DMS153 treated with DMSO at 0.1 percent for 48 hours (cell line): ENCODE measurements at regions not wholly inside any gene's neighbourhood (a gene's known extent, or its start where the extent isn't known, plus 50 kb on each side); places are given as distances from the start of the nearest gene placed in this dataset.

ENCODE experiments used
- DNase-seq: peaks from one replicate; lab custom pipeline; 2025; ENCODE audit not compliant: unreplicated experiment; lab: John Stamatoyannopoulos, UW

DNA sequence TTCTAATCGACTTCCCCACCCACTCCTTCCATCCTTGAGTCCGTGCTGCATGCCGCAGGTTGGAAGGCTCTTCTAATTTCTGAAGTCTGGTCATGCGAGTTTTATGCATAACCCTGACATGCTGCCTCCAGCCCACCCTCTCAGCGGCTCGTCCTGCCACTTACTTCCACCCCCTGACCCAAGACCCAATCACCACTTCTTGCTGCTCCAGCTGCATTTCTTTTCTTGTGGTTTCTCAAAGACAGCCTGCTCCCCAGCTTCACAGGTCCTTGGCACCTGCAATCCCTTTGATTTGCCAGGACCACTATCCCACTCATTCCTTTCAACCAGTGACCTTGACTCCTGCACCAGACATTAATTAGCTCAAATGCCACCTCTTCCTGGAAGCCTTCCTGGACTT lies 486.7 kb downstream of the VRK1 start:
- no peak for DNase-seq

DNA sequence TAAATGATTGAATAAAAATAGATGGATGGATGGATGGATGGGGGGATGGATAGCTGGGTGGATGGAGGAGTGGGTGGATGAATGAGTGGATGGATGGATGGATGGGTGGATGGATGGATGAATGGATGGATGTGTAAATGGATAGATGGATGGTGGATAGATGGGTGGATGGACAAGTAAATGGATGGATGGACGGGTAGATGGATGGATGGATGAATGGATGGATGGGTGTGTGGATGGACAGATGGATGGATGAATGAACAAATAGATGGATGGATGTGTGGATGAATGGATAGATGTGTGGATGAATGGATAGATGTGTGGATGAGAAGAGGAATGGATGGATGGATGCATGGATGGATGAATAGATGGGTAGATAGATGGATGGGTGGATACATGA lies 490.8 kb downstream of the VRK1 start:
- DNase-seq, result no peak

DNA sequence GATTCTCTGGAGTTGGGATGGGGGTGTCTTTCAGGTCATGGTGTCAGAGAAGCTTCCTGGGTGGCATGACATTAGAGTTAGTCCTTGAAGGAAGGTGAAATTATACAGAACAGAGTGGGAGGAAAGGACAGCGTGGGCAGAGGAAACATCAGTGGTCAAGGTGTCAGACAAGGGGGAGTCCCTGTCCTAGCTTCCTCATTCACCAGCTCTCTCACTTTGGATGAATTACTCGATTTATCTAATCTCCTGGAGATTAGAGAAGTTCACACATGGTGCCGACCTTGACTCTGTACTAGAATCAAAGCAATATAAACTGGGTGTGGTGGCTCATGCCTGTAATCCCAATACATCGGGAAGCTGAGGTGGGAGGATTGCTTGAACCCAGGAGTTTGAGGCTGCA lies 492.9 kb downstream of the VRK1 start:
- no peak for DNase-seq

DNA sequence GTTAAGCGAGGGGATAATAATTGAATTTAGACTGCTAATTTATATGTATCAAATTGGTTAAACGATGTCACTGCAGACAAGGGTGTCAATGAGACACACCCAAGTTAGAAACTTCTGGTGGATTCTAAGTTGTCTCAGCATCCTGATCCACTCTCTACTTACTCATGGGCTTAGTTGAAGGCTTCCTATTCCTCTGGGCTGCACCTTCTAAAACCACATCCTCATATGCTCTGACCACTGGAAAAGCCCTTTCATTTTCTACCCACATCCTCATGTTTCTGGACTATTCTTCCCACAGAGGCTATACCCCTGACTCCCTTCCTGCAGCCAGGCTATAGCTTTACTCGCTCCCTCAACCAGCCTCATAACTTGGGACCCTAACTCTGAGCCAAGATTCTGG lies 493.8 kb downstream of the VRK1 start:
- DNase-seq, result no peak

DNA sequence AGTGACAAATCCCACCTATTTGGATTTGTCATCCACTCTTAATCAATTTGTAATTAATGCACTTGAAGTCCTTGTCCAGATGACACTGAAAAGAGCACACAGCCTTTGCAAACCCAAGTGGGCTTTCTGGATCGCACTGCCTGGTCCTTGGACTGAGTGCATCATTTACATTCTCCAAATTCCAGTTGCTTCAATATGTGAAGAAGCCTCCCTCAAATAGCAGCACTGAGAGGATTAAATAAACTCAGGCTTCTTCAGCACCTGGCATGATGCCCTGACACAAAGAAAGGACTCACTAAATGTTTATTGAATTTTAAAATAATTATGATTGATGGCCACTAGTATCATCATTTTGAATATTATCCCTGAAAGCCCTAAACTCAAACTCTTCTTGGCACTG lies 496.5 kb downstream of the VRK1 start:
- DNase-seq, result no peak

DNA sequence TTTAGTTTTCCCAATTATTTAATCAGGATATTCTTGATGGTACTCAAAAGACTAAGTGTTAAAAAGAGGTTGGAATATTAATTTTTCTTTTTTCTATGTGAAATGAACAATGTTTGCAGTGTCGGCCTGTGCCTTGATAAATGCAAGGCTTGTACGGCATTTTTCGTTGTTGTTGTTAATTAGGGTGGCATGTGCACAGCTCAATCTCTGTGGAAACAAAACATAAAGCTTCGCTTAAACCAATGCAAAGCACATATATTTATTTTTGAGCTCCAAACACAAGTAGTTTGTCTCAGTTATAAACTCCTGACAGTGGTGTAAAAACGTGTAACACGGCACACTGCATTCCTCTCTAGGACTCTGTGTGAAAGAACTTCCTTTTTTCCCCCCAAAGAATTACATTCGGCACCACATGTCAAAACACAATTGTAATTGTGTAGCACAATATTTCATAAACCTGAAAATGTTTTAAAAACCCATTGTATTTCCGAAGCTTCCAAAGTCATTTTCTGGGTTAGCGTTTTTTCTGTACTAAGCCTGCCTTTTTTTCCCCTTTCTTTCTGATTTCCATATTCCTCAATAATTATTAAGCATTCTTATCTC lies 498.0 kb downstream of the VRK1 start:
- no peak for DNase-seq

DNA sequence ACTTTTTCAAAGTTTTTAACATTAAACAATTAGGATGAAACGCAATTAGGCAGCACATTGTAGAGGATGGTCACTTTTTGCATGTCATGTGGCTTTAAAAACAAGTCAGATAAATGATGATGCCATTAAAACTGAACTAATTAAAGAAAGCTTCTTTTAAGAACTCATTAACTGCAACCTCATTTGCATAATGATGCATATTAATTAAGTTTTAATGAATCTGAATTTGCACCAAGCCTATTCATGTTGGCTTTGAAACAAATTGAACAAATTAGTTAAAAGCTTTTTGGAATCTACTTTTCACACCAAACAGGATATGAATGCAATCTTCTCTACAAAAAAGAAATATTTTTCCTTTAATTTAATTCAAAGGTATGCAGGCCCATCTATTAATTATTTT lies 499.0 kb downstream of the VRK1 start:
- DNase-seq, result no peak

DNA sequence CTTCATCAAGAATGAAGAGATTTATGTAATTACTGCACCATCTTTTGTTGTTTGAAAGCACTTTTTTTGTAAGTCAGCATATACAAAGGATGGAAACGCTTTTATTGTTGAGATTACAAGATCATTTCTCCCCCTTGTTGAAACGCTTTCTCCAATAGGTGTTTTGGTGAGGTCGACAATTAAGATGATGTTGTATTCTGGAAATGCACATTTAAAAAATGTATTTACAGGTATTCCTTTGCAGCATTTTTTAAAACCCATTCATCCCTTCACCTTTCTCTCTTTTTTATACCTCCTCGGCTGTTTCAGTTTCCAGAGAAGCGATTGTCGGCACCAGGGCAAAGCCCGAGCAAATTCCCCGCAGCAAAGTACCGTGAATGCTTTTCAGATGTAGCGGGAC lies 499.9 kb downstream of the VRK1 start:
- no peak for DNase-seq

DNA sequence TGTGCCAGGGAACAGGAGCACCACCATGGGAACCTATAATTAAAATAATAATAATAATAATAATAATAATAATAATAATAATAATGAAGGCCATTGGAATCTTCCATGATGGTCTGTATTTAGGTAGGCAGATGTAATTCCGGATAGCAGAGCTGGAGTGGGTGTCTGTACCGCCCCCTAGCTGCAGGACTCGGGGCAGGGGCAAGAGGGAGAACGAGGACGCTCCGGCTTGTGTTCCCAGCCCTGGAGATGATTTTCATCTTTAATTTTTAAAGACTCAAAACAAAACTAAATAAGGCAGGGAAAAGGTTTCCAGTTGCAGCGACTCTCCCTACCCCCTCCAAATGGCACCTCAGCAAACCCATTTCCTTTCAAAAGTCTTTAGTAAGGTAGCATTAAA lies 501.1 kb downstream of the VRK1 start:
- no peak for DNase-seq

DNA sequence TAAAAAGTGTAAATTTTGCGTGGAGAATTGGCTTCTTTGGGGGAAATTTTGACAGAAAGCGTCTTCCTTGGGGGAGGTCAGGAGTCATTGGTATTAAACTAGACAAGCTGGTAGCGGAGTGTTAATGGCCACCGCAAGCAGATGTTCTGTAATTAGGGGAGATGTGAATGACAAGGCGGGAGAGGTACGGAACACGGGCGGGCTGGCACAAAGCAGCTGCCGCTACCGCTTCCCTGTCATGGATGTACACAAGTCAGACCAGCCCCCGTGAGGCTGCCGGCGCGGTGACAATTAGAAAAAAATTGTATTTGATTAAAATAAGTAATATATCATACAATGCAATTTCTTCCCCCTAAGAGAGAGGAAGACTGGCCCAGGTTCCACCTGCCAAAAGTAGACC lies 501.6 kb downstream of the VRK1 start:
- no peak for DNase-seq

DNA sequence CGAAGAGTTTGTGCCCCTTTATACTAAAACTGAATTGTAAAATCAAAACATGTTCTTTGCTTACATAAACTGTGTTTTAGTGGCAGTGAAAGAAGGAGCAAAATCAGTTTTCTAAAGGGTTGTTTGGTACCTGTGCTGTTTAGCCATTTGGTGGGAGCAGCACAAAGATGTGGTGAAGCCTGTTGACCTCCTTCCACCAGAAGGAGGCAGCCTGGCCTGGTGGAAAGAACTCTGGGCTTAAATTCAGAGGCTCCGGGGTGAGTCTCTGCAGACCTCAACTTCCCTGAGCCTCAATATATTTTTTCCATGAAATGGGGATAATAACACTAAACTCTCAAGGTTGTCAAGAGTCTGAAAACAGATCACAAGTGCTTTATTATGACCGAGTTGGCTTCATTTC lies 502.5 kb downstream of the VRK1 start:
- DNase-seq, result no peak

DNA sequence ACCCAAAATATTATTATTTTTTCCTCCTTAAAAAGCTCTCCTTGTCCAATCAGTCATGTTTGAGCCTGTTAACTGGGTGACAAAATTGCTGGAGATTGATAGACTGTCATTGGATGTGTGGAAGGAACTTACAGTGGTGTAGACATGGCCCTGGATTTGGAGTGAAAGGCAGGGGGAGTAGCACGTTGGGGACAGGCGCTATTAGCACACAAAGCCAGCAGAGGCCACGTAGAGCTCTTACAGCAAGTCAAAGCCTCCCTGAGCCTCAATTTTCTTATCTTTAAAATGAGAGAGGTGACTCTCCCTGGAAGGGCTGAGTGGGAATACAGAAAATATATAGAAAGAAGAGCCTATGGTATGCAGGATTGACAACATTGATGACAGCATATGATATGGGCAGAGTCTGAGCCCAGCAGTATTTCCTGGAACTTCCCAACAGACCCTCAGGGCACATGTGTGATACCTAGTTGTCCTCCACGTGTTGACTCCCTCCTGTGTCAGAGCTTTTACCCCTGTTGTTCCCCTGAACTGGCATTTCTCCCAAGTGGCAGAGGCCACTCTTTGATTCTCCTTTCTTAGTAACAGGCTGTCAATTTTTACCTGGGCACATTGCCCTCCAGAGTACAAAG lies 504.9 kb downstream of the VRK1 start:
- DNase-seq, result no peak

DNA sequence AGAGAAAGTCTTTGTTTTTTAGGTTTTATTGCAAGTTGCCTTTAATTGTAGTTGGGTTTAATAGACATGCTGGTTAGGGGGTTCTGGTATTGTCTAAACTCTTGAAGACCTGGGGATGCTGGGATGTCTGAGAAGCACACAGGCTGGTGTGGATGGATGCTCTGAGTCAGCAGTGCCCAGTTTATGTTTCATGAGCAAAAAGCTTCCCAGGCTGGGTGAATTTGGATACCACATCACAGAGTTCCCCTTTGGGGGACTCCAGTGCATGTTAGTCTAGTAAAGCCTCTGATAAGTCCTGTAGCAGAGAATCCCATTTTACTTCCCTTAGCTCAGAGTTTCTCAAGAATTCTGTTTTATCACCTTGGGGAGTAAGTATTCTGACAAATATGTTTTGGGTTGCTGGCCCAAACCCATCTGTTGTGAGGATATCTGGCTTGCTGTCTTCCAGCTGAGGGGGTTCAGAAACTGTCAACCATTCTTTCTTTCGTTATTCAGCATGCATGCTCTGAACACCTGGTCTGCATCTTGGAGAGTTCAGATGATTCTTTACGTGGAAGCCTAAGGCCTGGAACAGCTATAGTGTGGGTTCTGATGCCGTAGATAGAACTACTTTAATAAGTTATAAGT lies 509.1 kb downstream of the VRK1 start:
- DNase-seq, result no peak

DNA sequence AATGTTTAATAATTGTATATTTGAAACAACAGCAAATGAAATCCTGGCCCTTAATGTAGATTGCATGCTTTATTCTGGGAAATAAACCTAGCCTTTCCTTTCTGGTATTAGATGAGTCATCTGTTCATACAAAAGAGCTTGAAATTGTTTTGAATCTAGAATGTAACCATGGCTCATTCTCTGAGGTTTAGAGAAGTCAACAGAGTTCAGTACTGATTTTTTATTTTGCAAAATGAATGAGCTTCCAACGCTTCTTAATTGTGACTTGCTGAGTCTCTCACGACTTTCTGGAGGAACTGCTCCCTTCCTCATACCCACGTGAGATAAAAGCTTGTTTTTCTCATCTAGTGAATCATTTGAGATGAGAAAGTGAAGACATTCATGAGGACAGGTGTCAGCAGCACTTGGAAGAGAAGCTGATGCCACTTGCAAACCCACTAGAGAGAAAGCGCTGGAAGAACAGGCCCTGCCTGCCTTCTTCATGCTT lies 509.6 kb downstream of the VRK1 start:
- DNase-seq, result no peak

DNA sequence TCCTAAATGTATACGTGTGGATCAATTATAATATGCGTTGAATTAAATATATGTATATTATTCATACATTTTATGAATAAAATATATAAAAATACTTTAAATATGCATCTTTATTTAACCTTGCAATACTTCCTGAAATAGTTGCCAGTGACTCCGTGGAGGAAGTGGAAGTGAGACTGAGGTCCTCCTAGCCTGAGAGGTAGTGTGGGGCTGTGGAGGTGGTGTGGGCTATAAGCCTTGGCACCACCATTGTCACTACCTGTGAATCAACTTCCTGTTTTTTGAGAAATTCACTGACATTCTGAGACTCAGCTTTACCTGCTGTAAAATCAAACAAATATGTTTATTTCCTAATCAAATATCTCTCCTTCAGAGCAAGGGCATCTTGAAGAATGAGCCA lies 514.2 kb downstream of the VRK1 start:
- DNase-seq, result no peak

DNA sequence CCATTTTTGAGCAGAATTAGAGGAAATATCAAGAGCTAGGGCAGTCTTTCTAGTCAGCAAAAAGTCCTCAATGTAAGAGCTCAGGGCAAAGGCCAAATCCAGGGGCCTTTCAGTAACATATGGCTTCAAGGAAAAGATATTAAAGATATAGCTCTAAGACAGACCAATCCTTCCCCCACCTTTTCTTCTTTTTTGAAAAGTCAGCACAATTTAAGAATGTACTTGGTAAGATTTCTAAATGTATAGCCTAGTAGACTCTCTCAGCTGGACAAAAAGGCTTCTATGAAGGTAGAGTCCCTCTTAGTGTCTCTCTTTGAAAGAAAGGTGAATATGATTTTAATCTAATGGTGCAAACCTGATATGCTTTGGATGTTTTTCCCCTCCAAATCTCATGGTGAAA lies 515.7 kb downstream of the VRK1 start:
- no peak for DNase-seq

DNA sequence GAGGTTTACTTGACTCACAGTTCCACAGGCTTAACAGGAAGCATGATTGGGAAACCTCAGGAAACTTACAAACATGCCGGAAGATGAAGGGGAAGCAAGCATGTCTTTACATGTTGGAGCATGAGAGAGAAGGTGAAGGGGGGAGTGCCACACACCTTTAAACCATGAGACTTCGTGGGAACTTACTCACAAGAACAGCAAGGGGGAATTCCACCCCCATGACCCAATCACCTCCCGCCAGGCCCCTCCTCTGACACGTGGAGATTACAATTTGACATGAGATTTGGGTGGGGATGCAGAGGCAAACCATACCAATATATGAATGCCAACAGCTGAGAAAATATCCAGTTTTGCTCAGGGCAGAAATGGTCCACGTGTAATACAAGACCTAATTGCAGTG lies 518.6 kb downstream of the VRK1 start:
- DNase-seq, result no peak

DNA sequence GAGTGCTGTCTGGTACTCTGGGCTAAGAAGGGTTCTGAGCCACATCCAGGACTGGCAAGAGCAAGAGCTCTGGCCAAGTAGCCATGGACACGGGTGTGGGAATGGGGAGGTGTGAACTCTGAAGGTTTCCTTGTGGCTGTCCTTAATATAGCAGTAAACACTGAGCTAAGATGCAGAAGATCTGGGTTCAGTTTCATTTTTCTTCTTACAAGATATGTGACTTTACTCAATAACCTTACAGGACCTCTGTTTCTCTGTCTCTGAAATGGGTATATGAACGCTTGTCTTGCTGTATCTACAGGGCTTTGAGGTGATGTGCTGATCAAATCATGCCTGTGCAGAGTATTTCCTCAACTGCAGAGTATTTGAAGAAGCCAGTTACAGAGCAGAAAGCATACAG lies 521.2 kb downstream of the VRK1 start:
- DNase-seq, result no peak

DNA sequence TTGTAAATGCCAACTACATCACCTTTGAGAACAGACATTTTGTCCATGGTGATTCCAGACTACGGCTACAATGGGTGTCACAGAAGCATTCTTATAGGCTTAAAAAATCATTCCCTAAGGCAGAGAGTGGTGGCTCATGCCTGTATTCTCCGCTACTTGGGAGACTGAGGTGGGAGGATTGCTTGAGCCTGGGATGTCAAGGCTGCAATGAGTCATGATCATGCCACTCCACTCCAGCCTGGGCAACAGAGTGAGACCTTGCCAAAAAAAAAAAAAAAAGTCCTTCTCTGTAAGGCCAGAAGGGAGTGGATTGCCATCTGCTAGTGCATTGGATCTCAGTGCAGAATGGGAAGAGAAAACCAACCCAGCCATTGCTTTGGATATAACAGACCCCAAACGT lies 522.5 kb downstream of the VRK1 start:
- no peak for DNase-seq

DNA sequence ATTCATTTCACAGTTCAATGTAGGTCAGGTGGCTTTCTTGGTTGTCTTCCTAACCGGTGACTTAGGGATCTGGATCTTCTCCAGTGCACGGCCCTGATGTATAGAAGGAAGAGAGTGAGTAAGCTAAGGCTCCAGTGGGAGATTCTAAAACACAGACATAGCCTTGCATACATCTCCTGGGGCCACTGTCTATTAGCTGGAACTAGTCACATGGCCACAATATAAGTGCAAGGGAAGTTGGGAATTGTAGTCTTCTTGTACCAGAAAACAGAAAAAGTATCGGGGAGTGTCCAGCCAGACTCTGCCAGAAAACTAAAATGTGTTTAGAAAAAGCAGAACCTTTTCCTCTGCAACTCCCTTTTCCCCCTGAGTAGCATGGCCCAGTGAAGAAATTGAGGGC lies 531.6 kb downstream of the VRK1 start:
- DNase-seq, result no peak

DNA sequence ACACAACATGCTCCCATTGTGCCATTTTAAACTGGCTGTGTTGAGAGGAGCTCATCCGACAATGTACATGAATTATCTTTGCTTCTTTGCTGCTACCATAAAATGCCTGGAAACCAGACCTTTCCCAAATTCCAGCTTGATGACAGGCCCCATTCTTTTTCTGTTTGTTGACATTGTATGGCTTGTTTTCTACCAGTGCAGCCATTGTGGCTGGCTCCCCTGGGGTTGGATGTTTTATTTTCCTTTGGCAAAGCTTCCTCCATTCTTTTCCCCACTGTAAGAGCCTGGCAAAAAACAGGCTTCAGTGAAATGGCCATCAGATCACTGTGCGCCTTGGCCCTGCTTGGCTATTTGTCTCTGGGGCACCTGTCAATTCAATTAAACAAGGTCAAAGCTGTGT lies 532.5 kb downstream of the VRK1 start:
- DNase-seq, result peak; percentile 26

DNA sequence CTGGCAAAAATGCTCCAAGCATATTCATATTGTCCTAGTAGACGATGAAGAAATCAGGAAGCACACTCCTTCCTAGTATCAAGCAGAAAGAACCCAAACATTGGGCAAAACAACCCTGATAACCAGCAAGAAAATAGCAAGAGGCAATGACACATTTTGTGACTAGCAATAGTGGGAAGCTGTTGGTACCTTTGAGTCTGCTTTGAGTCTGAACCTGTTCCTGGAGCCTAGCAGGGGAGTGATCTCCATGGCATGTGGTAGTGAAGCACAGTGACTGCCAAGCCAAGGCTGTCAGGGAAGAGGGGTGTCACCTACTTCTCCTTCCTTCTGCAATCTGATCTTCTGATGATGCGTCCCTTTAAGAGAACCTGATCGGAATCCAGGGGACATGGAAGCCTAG lies 533.9 kb downstream of the VRK1 start:
- DNase-seq, result no peak

DNA sequence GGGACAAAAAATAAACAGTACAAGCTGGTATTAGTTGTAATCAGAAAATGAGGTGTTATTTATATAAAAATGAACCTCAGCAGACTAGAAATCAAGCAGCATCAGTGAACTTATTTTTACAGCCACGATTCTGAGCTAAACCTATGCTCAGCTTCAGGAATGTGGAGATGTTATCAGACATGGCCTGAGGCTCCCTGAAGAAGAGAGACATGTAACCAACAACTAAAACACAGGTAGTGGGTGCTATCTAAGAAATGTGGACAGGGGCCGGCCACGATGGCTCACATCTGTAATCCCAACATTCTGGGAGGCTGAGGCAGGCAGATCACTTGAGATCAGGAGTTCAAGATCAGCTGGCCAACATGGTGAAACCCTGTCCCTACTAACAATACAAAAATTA lies 534.3 kb downstream of the VRK1 start:
- no peak for DNase-seq
